GM12891 (cell line): ENCODE measurements at regions not wholly inside any gene's neighbourhood (a gene's known extent, or its start where the extent isn't known, plus 50 kb on each side); places are given as distances from the start of the nearest gene placed in this dataset.

Source experiments
- POLR2A ChIP-seq: IDR thresholded peaks from 2 replicates; pipeline ENCODE4 v1.6.1; 2011; ENCODE audit warnings: low read depth, low read length, control low read depth
- POLR2AphosphoS5 ChIP-seq: IDR thresholded peaks from 2 replicates; pipeline ENCODE4 v1.6.1; 2011; ENCODE audit warnings: low read depth, low read length, control low read depth

DNA sequence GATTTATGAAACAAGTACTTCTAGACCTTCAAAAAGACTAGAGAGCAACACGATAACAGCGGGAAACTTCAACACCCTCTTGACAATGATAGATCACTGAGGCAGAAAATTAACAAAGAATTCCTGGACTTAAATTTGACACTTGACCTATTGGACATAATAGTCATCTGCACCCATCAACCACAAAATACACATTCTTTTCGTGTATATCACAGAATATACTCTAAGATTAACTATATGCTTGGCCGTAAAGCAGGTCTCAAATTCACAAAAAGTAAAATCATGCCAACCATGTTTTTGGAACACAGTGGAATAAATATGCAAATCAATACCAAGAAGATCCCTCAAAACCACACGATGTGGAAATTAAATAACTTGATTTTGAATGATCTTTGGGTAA, 559.4 kb downstream of the DNAH5 start:
- no peak for TF ChIP-seq POLR2A
- TF ChIP-seq POLR2AphosphoS5 = no peak
